AG08395 (cell line): ENCODE measurements at regions not wholly inside any gene's neighbourhood (a gene's known extent, or its start where the extent isn't known, plus 50 kb on each side); places are given as distances from the start of the nearest gene placed in this dataset.
"Not testable (repeated sequence)": the region's sequence is repeated elsewhere in the genome, so short reads cannot be mapped to it uniquely, and the experiment has no call there.

Source experiments
- DNase-seq: peaks from one replicate; pipeline ENCODE4 v3.0.0; 2012; ENCODE audit warnings: mixed read lengths, low spot score

GRCh38 chr2:36163520-36164254 lies 191.9 kb upstream of the CRIM1 start:
- no peak for DNase-seq

DNA sequence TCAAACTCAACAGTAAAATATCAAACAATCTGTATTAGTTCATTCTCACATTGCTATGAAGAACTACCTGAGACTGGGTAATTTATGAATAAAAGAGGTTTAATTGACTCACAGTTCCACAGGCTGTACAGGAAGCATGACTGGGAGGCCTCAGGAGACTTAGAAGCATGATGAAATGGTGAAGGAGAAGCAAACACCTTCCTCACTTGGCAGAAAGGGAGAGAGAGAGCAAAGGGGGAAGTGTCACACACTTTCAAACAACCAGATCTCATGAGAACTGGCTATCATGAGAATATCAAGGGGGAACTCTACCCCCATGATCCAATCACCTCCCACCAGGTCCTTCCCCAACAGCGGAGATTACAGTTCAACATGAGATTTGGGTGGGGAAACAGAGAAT lies 198.5 kb upstream of the CRIM1 start:
- DNase-seq = not testable (repeated sequence)

GRCh38 chr2:36147670-36148390 lies 207.7 kb upstream of the CRIM1 start:
- DNase-seq = no peak

GRCh38 chr2:36146765-36147164 lies 208.8 kb upstream of the CRIM1 start:
- DNase-seq = no peak

DNA sequence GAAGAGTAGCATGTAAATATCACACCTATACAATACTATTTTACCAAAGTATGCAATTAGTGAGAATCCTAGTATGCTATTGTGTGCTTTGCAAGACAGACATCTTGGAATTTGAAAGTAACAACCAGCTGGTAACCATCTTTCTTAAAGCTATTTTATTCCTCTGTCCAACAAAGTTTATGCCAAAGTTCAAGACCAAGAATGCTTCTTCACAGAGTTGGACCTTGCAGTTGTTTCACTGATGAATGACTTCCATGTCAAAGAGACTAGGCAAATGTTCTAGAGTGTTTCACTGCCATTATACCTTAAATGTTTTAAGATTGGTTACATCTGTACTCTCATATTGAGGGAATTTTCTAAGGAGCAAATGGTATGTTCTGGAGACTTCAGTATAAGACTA lies 215.2 kb upstream of the CRIM1 start:
- DNase-seq = no peak

DNA sequence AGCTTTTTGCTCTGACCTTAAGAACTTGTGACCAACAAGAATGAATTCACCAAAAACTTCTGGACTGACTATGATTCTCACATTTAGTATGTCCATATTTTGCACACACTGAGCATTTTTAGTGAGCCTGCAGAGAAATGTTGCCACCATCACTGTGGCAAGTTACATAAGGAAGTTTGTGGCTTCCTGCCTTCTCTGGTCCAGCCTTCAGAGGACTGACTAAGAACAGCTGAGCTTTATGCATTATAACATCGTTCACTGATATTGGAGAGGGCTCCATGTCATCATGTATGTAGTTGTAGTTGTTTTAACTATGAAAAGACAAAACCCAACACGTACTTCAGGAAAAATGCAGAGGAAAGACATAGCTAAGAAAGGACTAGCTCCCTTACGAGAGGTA lies 218.0 kb upstream of the CRIM1 start:
- DNase-seq = no peak

DNA sequence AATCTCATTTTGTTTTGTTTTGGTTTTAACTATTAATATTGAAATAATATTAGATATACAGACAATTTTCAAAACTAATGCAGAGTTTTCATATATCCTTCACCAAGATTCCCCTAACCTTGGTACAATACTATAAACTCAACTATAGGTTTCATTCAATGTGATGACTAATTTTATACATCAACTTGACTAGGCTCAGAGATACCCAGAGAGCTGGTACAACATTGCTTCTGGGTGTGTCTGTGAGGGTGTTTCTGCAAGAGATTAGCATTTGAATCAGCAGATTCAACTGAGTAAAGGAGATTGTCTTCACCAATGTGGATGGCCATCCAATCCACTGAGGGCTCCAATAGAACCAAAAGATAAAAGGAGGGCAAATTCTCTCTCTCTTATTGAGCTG lies 221.3 kb upstream of the CRIM1 start:
- DNase-seq = no peak

DNA sequence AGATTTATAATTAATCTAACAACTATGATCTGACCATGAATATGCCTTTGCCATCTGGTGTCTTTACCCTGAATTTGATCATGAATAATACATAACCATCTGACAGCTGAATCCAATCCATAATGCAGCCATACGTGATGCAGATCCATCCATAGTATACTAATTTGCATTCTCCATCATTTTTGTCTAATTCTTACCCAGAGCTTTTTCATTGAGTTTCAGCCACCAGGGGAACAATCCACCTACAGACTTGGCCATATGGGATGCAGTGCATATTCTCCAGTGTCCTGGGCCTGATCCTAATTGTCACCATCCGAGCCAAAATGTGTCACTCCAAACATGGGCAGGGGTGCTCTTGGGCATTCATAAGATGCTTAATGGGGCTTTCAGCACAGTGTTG lies 227.2 kb upstream of the CRIM1 start:
- DNase-seq = no peak

GRCh38 chr2:36125702-36126101 lies 229.9 kb upstream of the CRIM1 start:
- DNase-seq = no peak

GRCh38 chr2:36123995-36124394 lies 231.6 kb upstream of the CRIM1 start:
- DNase-seq = no peak

DNA sequence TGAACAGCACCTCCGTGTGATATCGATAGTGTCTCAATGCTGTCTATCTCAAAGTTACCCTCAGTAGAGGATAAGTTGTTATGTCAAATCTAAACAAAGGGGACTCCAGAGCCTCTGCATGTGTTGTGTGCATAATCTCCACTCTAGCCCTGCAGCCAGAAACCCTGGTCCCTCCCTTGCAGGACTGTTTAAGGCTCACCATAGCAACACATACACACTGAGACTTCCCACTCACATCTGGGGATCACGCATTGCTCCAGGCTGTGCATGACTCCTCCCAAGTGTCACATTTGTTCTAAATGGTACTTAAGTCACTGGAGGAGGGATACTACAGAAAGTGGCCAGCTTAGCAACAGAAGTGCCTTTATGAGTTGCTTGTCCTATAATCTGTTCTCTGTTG lies 258.6 kb upstream of the CRIM1 start:
- no peak for DNase-seq

DNA sequence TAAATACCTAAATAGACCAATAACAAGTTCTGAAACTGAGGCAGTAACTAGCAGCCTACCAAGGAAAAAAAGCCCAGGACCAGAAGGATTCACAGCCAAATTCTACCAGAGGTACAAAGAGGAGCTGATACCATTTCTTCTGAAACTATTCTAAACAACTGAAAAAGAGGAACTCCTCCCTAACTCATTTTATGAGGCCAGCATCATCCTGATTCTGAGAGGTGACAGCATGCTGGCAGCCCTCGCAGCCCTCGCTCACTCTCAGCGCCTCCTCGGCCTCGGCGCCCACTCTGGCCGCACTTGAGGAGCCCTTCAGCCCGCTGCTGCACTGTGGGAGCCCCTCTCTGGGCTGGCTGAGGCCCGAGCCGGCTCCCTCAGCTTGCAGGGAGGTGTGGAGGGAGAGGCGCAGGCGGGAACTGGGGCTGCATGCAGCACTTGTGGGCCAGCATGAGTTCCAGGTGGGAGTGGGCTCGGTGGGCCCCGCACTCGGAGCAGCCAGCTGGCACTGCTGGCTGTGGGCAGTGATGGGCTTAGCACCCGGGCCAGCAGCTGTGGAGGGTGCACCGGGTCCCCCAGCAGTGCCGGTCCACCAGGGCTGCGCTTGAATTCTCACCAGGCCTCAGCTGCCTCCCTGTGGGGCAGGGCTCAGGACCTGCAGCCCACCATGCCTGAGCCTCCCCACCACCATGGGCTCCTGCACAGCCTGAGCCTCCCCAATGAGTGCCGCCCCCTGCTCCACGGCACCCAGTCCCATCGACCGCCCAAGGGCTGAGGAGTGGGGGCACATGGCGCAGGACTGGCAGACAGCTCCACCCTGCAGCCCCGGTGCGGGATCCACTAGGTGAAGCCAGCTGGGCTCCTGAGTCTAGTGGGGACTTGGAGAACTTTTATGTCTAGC lies 263.5 kb upstream of the CRIM1 start:
- not testable (repeated sequence) for DNase-seq

- no peak for DNase-seq
Observed at GRCh38 chr2:36088716-36089328, 266.8 kb upstream of the CRIM1 start.

- no peak for DNase-seq
Observed at GRCh38 chr2:36087344-36087743, 268.2 kb upstream of the CRIM1 start.

DNA sequence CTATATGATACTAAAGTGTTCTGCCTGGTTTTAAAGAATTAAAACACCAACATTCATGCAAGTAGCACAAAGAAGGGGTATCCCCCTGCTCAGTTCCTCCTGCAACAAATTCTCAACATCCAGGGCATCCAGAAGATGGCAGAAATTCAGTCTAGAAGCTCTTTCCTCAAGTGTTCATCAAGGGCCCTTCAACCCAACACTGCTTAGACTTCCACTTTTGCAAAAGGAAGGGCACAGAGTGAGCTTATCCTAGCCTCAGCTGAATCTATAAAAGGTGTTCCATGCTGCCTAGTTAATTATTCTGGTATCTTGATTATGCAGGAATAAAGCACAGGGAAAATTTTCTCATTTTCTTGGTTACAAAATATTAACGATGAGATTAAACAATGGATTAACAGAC lies 275.8 kb upstream of the CRIM1 start:
- DNase-seq = no peak

DNA sequence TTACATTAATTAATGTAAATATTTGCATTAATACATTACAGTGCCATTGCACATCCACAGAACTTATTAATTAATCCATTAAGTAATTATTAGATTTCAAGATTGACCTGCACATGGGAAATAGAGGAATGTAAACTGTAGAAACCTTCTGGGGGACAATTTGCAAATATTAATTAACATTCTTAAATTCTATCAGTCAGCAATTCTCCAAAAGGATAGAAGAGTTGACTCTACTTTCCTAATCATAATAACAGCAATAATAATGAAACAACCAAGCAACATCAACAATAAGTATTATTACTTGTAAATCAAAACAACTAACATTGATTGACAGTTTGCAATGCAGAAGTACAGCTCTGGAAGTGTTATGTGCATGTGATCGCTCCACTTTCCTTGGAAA lies 281.6 kb upstream of the CRIM1 start:
- no peak for DNase-seq

GRCh38 chr2:36071698-36072097 lies 283.9 kb upstream of the CRIM1 start:
- DNase-seq = no peak

DNA sequence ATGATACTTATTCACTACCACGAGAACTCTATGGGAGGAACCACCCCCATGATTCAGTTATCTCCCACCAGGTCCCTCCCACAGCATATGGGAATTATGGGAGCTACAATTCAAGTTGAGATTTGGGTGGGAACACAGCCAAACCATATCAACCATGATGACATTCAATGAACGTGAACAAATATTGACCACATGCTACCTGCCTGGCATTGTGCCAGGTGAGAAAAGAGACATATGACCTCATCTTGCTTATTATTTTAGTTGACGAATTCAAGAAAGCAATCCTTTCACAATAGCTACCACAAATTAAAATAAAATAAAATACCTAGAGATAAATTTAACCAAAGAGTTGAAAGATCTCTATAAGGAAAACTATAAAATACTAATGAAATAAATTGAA lies 286.5 kb upstream of the CRIM1 start:
- DNase-seq = no peak

DNA sequence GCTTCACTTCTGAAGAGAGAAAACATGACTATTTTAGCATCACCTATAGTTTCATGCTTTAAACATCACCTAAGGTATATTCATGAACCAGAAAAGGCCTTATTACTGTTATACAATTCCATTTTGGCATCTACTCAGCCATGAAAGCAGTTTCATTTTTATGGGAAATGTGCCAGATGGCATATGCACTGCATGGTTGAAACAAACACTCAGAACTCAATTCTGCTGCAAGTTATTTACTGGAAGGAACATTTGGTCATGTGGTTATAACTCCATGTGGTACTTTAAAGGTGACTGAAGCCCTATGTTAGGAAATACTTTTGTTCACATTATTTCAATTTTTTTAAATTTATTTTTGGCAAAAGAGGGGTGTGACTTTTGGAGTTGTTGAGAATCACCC lies 287.5 kb upstream of the CRIM1 start:
- no peak for DNase-seq

- DNase-seq = no peak
Observed at GRCh38 chr2:36060133-36060532, 295.4 kb upstream of the CRIM1 start.

- no peak for DNase-seq
Observed at GRCh38 chr2:36059691-36060090, 295.9 kb upstream of the CRIM1 start.

GRCh38 chr2:36058953-36059352 lies 296.6 kb upstream of the CRIM1 start:
- no peak for DNase-seq
